ENCODE measurements at regions not wholly inside any gene's neighbourhood (a gene's known extent, or its start where the extent isn't known, plus 50 kb on each side); places are given as distances from the start of the nearest gene placed in this dataset.
A peak's percentile ranks its signal among the peaks of the same experiment; 100 is the strongest.

DNA sequence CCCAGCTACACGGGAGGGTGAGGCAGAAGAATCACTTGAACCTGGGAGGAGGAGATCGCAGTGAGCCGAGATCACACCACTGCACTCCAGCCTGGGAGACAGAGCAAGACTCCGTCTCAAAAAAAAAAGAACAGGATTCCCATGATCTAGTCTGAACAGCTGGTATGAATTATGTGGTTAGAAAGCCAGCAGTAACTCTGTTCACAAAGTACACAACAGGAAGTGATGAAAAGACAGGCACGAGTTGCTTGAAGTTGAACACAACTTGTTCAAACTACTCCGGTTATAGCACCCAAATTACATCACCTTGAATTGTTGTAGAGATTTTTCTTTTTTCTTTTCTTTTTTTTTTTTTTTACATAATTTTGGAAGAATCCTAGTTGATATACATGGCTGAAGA, 238.8 kb upstream of the RGS6 start:
- peak; percentile 76 for DNase-seq

GRCh38 chr14:71694591-71695530, 237.4 kb upstream of the RGS6 start:
- no peak for DNase-seq
- no peak overlapping the region for H3K23ac ChIP-seq (ENCODE audit: low read length in 2 of 2)
- H3K4me3 ChIP-seq (ENCODE audit: insufficient read depth in 1 of 2, low read depth in 1 of 2, low read length in 2 of 2) = no peak overlapping the region
- no peak overlapping the region for H4K8ac ChIP-seq (ENCODE audit: low read length)
- no peak overlapping the region for H2BK15ac ChIP-seq (ENCODE audit: low read depth, poor library complexity, severe bottlenecking)
- H3K4me2 ChIP-seq (ENCODE audit: low read length, poor library complexity, severe bottlenecking) = no peak overlapping the region
- peaks cover 0 to 3% of the 10 kb centered on the region in 2 experiments for H3K36me3 ChIP-seq (ENCODE audit: control insufficient read depth in 1 of 2, insufficient read depth in 2 of 2, low read depth in 1 of 2, low read length in 2 of 2)
- H2AK5ac ChIP-seq (ENCODE audit: low read length, severe bottlenecking) = no peak overlapping the region
- no peak overlapping the region for H2BK5ac ChIP-seq (ENCODE audit: low read depth, low read length, poor library complexity, severe bottlenecking)
- no peaks in the 10 kb centered on the region for H3K27me3 ChIP-seq (ENCODE audit: control insufficient read depth in 1 of 2, insufficient read depth in 1 of 2, low read length in 2 of 2)
- H2AFZ ChIP-seq (ENCODE audit: low read depth, low read length) = no peak overlapping the region
- H3K14ac ChIP-seq (ENCODE audit: low read length in 2 of 2) = no peak overlapping the region
- peak overlapping the region in 1 of 2 experiments; percentile 59 for H2BK12ac ChIP-seq (ENCODE audit: low read length in 2 of 2)
- H4K91ac ChIP-seq (ENCODE audit: low read length) = no peak overlapping the region
- 97% methylated on average over 4 of the region's 8 CpGs for WGBS
- peaks cover 2% of the 10 kb centered on the region for H3K4me1 ChIP-seq (ENCODE audit: control insufficient read depth, insufficient read depth, low read depth, low read length)
- H3K9me3 ChIP-seq (ENCODE audit: control insufficient read depth, low read length) = no peaks in the 10 kb centered on the region
- no peak overlapping the region for H3K18ac ChIP-seq (ENCODE audit: low read depth in 1 of 2, low read length in 2 of 2)
- H3K79me1 ChIP-seq (replicated peaks; ENCODE audit: low read length, poor library complexity, severe bottlenecking) = no peaks in the 10 kb centered on the region
- no peak overlapping the region for H3K9ac ChIP-seq (ENCODE audit: low read length)
- H2BK120ac ChIP-seq (ENCODE audit: low read depth, low read length) = no peak overlapping the region
- no peak overlapping the region for H3K27ac ChIP-seq (ENCODE audit: low read length, poor library complexity, severe bottlenecking)
- no peak overlapping the region for H3K4ac ChIP-seq (ENCODE audit: low read depth in 1 of 2, low read length in 2 of 2)

More for the DNA sequence above, 238.8 kb upstream of the RGS6 start:
- Histone ChIP-seq H2AFZ (ENCODE audit: low read depth, low read length) (no peak overlapping the region), H2BK120ac (ENCODE audit: low read depth, low read length) (no peak overlapping the region), H3K4me3 (ENCODE audit: insufficient read depth in 1 of 2, low read depth in 1 of 2, low read length in 2 of 2) (no peak overlapping the region), H3K23ac (ENCODE audit: low read length in 2 of 2) (no peak overlapping the region), H3K18ac (ENCODE audit: low read depth in 1 of 2, low read length in 2 of 2) (no peak overlapping the region), H3K4ac (ENCODE audit: low read depth in 1 of 2, low read length in 2 of 2) (no peak overlapping the region), H3K9ac (ENCODE audit: low read length) (peak overlapping the region; percentile 3), H3K4me2 (ENCODE audit: low read length, poor library complexity, severe bottlenecking) (no peak overlapping the region), H3K79me1 (replicated peaks; ENCODE audit: low read length, poor library complexity, severe bottlenecking) (no peaks in the 10 kb centered on the region), H2BK12ac (ENCODE audit: low read length in 2 of 2) (no peak overlapping the region), H2BK5ac (ENCODE audit: low read depth, low read length, poor library complexity, severe bottlenecking) (no peak overlapping the region), H3K4me1 (ENCODE audit: control insufficient read depth, insufficient read depth, low read depth, low read length) (peaks cover 2% of the 10 kb centered on the region), H2AK5ac (ENCODE audit: low read length, severe bottlenecking) (no peak overlapping the region), H3K14ac (ENCODE audit: low read length in 2 of 2) (no peak overlapping the region), H4K8ac (ENCODE audit: low read length) (no peak overlapping the region), H3K36me3 (ENCODE audit: control insufficient read depth in 1 of 2, insufficient read depth in 2 of 2, low read depth in 1 of 2, low read length in 2 of 2) (peaks cover 0 to 3% of the 10 kb centered on the region in 2 experiments), H3K9me3 (ENCODE audit: control insufficient read depth, low read length) (no peaks in the 10 kb centered on the region), H3K27ac (ENCODE audit: low read length, poor library complexity, severe bottlenecking) (no peak overlapping the region), H3K27me3 (ENCODE audit: control insufficient read depth in 1 of 2, insufficient read depth in 1 of 2, low read length in 2 of 2) (no peaks in the 10 kb centered on the region), H2BK15ac (ENCODE audit: low read depth, poor library complexity, severe bottlenecking) (no peak overlapping the region), H4K91ac (ENCODE audit: low read length) (no peak overlapping the region)
- 78% methylated on average over 4 of the region's 6 CpGs for WGBS

GRCh38 chr14:71695611-71696350, 236.4 kb upstream of the RGS6 start:
- Histone ChIP-seq H2AK5ac (ENCODE audit: low read length, severe bottlenecking) (no peak overlapping the region), H3K4ac (ENCODE audit: low read depth in 1 of 2, low read length in 2 of 2) (no peak overlapping the region), H3K4me2 (ENCODE audit: low read length, poor library complexity, severe bottlenecking) (no peak overlapping the region), H3K9ac (ENCODE audit: low read length) (no peak overlapping the region), H4K8ac (ENCODE audit: low read length) (no peak overlapping the region), H3K14ac (ENCODE audit: low read length in 2 of 2) (no peak overlapping the region), H2BK5ac (ENCODE audit: low read depth, low read length, poor library complexity, severe bottlenecking) (no peak overlapping the region), H3K27ac (ENCODE audit: low read length, poor library complexity, severe bottlenecking) (no peak overlapping the region), H4K91ac (ENCODE audit: low read length) (no peak overlapping the region), H3K27me3 (ENCODE audit: control insufficient read depth in 1 of 2, insufficient read depth in 1 of 2, low read length in 2 of 2) (no peaks in the 10 kb centered on the region), H2BK120ac (ENCODE audit: low read depth, low read length) (no peak overlapping the region), H2AFZ (ENCODE audit: low read depth, low read length) (no peak overlapping the region), H3K18ac (ENCODE audit: low read depth in 1 of 2, low read length in 2 of 2) (no peak overlapping the region), H2BK12ac (ENCODE audit: low read length in 2 of 2) (no peak overlapping the region), H3K23ac (ENCODE audit: low read length in 2 of 2) (no peak overlapping the region), H2BK15ac (ENCODE audit: low read depth, poor library complexity, severe bottlenecking) (no peak overlapping the region), H3K4me1 (ENCODE audit: control insufficient read depth, insufficient read depth, low read depth, low read length) (peaks cover 2% of the 10 kb centered on the region), H3K36me3 (ENCODE audit: control insufficient read depth in 1 of 2, insufficient read depth in 2 of 2, low read depth in 1 of 2, low read length in 2 of 2) (peaks cover 0 to 3% of the 10 kb centered on the region in 2 experiments), H3K9me3 (ENCODE audit: control insufficient read depth, low read length) (no peaks in the 10 kb centered on the region), H3K79me1 (replicated peaks; ENCODE audit: low read length, poor library complexity, severe bottlenecking) (no peaks in the 10 kb centered on the region), H3K4me3 (ENCODE audit: insufficient read depth in 1 of 2, low read depth in 1 of 2, low read length in 2 of 2) (no peak overlapping the region)
- DNase-seq = no peak
- WGBS = 88% methylated on average over 5 of the region's 6 CpGs

DNA sequence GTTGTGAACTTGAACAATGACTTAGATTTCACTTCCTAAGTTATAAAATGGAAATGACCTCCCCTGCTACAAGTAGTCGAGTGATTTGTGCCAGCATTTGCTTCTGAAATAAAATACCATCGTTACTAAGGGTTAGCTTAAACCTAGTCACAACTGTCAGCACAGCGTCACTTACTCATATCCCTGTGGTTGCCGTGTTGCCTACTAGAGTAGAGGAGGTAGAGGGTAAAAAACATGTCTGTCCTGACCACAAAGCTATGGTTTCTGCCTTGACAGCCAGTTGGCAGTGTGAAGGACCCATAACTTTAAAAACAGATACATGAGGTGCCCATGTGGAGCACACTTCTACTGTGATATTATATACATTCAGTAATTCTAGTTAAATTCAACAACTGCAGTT, 234.2 kb upstream of the RGS6 start:
- Histone ChIP-seq H3K14ac (ENCODE audit: low read length in 2 of 2) (no peak overlapping the region), H3K23ac (ENCODE audit: low read length in 2 of 2) (no peak overlapping the region), H3K27me3 (ENCODE audit: control insufficient read depth in 1 of 2, insufficient read depth in 1 of 2, low read length in 2 of 2) (no peaks in the 10 kb centered on the region), H3K4ac (ENCODE audit: low read depth in 1 of 2, low read length in 2 of 2) (no peak overlapping the region), H2BK5ac (ENCODE audit: low read depth, low read length, poor library complexity, severe bottlenecking) (no peak overlapping the region), H3K9ac (ENCODE audit: low read length) (no peak overlapping the region), H3K4me3 (ENCODE audit: insufficient read depth in 1 of 2, low read depth in 1 of 2, low read length in 2 of 2) (no peak overlapping the region), H2BK120ac (ENCODE audit: low read depth, low read length) (no peak overlapping the region), H3K36me3 (ENCODE audit: control insufficient read depth in 1 of 2, insufficient read depth in 2 of 2, low read depth in 1 of 2, low read length in 2 of 2) (no peaks in the 10 kb centered on the region), H2AK5ac (ENCODE audit: low read length, severe bottlenecking) (no peak overlapping the region), H3K4me2 (ENCODE audit: low read length, poor library complexity, severe bottlenecking) (no peak overlapping the region), H3K79me1 (replicated peaks; ENCODE audit: low read length, poor library complexity, severe bottlenecking) (no peaks in the 10 kb centered on the region), H3K4me1 (ENCODE audit: control insufficient read depth, insufficient read depth, low read depth, low read length) (no peaks in the 10 kb centered on the region), H3K18ac (ENCODE audit: low read depth in 1 of 2, low read length in 2 of 2) (no peak overlapping the region), H3K9me3 (ENCODE audit: control insufficient read depth, low read length) (no peaks in the 10 kb centered on the region), H2BK12ac (ENCODE audit: low read length in 2 of 2) (no peak overlapping the region), H2AFZ (ENCODE audit: low read depth, low read length) (no peak overlapping the region), H2BK15ac (ENCODE audit: low read depth, poor library complexity, severe bottlenecking) (no peak overlapping the region), H4K91ac (ENCODE audit: low read length) (no peak overlapping the region), H4K8ac (ENCODE audit: low read length) (no peak overlapping the region), H3K27ac (ENCODE audit: low read length, poor library complexity, severe bottlenecking) (no peak overlapping the region)
- 100% methylated on average over 4 of the region's 4 CpGs for WGBS
- no peak for DNase-seq

All from mesenchymal stem cell (in vitro differentiated cells and primary cell).